ENCODE measurements at regions not wholly inside any gene's neighbourhood (a gene's known extent, or its start where the extent isn't known, plus 50 kb on each side); places are given as distances from the start of the nearest gene placed in this dataset.
"Not testable (repeated sequence)": the region's sequence is repeated elsewhere in the genome, so short reads cannot be mapped to it uniquely, and the experiment has no call there.

DNA sequence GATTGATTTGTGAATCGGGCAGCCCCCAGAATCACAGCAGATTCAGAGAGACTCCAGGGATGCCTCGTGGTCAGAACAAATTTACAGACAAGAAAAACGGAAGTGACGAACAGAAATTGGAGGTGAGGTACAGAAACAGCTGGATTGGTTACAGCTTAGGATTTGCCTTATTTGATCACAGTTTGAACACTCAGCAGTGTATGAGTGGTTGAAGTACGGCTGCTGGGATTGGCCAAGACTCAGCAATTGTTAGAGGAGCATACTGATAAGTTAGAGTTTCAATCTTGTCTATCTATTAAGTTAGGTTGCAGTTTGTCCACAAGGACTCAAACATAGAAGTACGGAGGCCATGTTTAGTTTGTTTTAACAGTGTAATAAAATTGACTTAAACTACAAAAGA, 61.1 kb upstream of the KBTBD8 start:
- not testable (repeated sequence) for H3K4me3 ChIP-seq; H3K4me1 ChIP-seq (replicated peaks); H3K27ac ChIP-seq; H3K27me3 ChIP-seq (replicated peaks); H3K36me3 ChIP-seq; DNase-seq (ENCODE audit: low read depth in 1 of 2, low spot score in 2 of 2); H3K9me3 ChIP-seq (replicated peaks)

DNA sequence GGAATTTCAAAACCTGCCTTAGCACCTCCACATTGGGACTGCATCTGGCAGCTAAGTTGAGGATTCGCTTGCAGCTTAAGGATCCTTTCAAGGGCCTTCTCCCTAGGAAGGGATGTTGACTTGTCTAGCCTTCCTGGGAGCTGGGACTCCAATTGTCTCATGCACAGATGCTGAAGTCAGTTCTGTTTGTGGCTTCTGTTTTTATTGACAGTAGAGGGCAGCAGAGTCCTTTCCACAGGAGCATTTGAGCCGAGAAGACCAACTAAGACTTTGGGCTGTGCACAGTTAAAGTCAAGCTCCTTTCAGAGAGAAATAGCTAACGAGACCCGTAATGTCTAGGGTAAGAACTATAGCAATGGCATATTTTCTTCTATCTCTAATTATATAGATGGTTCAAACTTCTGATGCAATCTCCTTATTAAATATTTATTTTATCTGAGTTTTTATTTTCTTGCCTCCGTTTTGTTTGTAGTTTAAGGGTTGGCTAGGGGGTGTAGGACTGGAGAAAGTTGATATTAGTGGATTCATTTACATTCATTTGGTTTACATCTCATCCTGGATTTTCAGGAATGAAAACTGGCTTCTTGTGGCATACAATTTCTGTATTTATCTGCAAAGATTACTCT, 59.7 kb upstream of the KBTBD8 start:
- Histone ChIP-seq H3K36me3 (no peaks in the 10 kb centered on the region), H3K27me3 (replicated peaks) (no peaks in the 10 kb centered on the region), H3K9me3 (replicated peaks) (no peaks in the 10 kb centered on the region), H3K4me3 (no peak overlapping the region), H3K27ac (no peak overlapping the region), H3K4me1 (replicated peaks) (no peaks in the 10 kb centered on the region)
- peak in 1 of 2 experiments; percentile 2 for DNase-seq (ENCODE audit: low read depth in 1 of 2, low spot score in 2 of 2)

DNA sequence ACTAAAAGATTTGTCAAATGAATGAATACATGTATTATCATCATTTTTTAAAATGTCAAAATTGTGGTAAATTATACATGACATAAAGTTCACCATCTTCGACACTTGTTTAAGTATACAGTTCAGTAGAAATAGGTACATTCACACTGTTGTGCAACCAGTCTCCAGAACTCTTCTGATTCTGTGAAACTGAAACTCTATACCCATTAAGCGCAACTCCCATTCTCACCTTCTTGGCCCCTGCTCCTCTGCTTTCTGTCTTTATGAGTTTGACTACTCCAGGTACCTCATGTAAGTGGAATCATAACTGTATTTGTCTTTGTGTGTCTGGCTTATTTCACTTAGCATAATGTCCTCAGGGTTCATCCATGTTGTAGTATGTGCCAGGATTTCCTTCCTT, 50.1 kb upstream of the KBTBD8 start:
- no peak for DNase-seq (ENCODE audit: low read depth in 1 of 2, low spot score in 2 of 2)
- Histone ChIP-seq H3K4me3 (no peak overlapping the region), H3K27me3 (replicated peaks) (no peaks in the 10 kb centered on the region), H3K36me3 (no peaks in the 10 kb centered on the region), H3K4me1 (replicated peaks) (no peaks in the 10 kb centered on the region), H3K9me3 (replicated peaks) (no peaks in the 10 kb centered on the region), H3K27ac (no peak overlapping the region)

All from SJSA1 (cell line).